SK-N-SH treated with all-trans-retinoic acid at 6 μM for 48 hours (cell line): ENCODE measurements at regions not wholly inside any gene's neighbourhood (a gene's known extent, or its start where the extent isn't known, plus 50 kb on each side); places are given as distances from the start of the nearest gene placed in this dataset.

Source experiments
- ARNTL ChIP-seq: fragments of 450-650 bp; formaldehyde crosslinking; IDR thresholded peaks from 2 replicates; pipeline ENCODE4 v1.5.0; 2020; ENCODE audit warnings: low read depth, mild to moderate bottlenecking, moderate library complexity, borderline replicate concordance
- ESRRG ChIP-seq: fragments of 250-450 bp; sonication (Bioruptor Pico); IDR thresholded peaks from 2 replicates; pipeline ENCODE4 v1.6.1; 2021; ENCODE audit warnings: mild to moderate bottlenecking
- OSR1 ChIP-seq: fragments of 250-450 bp; sonication (Bioruptor Pico); IDR thresholded peaks from 2 replicates; pipeline ENCODE4 v1.8.0; 2022; ENCODE audit warnings: moderate library complexity, mild to moderate bottlenecking, inconsistent platforms
- RARB ChIP-seq: fragments of 250-450 bp; sonication (Bioruptor Pico); IDR thresholded peaks from 2 replicates; pipeline ENCODE4 v1.8.0; 2021; ENCODE audit warnings: mild to moderate bottlenecking, moderate library complexity
- ZC3H10 ChIP-seq: fragments of 250-450 bp; sonication (Bioruptor Pico); IDR thresholded peaks from 2 replicates; pipeline ENCODE4 v1.5.1; 2021; ENCODE audit warnings: mild to moderate bottlenecking, moderate library complexity
- ZNF565 ChIP-seq: fragments of 450-650 bp; formaldehyde crosslinking; conservative IDR thresholded peaks from 2 replicates; pipeline ENCODE4 v1.5.0; 2020; ENCODE audit warnings: low read depth, mild to moderate bottlenecking, moderate library complexity
- ZNF8 ChIP-seq: fragments of 450-650 bp; formaldehyde crosslinking; IDR thresholded peaks from 2 replicates; pipeline ENCODE4 v1.5.0; 2020; ENCODE audit warnings: mild to moderate bottlenecking, moderate library complexity
- TF ChIP-seq, protein P1 (sequence below): fragments of 250-450 bp; sonication (Bioruptor Pico); IDR thresholded peaks from 2 replicates; pipeline ENCODE4 v1.8.0; 2020; ENCODE audit warnings: mild to moderate bottlenecking, moderate library complexity, borderline replicate concordance
- TF ChIP-seq, protein P2 (sequence below): fragments of 250-450 bp; sonication (Bioruptor Pico); IDR thresholded peaks from 2 replicates; pipeline ENCODE4 v1.5.1; 2020; ENCODE audit warnings: low read depth, mild to moderate bottlenecking, moderate library complexity
- TF ChIP-seq, protein P3 (sequence below): fragments of 250-450 bp; sonication (Bioruptor Pico); IDR thresholded peaks from 2 replicates; pipeline ENCODE4 v1.8.0; 2021; ENCODE audit warnings: low read depth, mild to moderate bottlenecking, moderate library complexity, borderline replicate concordance

DNA sequence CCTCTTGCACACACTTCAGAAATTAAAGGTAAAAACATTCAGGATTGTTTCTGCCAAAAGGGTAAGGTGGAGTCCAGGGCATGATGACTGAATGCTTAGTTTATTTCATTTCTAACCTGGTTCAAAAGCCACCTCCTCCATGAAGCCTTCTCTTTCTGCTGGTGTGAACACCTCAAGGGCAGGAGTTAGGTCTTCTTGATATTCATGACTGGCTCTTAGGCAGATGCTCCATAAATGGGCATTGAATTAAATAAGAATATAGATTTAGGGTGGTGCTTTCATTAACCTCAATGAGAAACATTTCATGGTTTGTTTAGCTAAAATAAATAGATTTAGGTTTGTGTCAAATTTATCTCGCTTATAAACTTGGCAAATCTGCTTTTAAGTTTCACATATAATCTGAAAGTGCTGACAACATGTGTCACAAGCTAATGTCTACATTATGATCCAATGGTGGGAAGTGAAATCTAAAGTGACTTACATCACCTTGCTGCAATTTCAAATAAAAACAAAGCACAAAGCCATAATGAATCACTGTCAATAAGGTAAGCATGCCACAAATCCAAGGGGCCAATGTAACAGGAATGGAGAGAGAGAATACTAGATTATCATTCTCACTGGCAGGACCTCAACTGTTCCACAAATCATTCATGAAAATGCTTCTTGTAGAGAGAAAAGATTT, 72.7 kb upstream of the GRIP1 start:
- TF ChIP-seq RARB (CRISPR knock-in tag) (no peak), ZC3H10 (CRISPR knock-in tag) (no peak), OSR1 (no peak), ZNF8 (CRISPR knock-in tag) (no peak), ARNTL (CRISPR knock-in tag) (no peak), ESRRG (CRISPR knock-in tag) (no peak), ZNF565 (CRISPR knock-in tag) (no peak)
- TF ChIP-seq, protein P1, sequence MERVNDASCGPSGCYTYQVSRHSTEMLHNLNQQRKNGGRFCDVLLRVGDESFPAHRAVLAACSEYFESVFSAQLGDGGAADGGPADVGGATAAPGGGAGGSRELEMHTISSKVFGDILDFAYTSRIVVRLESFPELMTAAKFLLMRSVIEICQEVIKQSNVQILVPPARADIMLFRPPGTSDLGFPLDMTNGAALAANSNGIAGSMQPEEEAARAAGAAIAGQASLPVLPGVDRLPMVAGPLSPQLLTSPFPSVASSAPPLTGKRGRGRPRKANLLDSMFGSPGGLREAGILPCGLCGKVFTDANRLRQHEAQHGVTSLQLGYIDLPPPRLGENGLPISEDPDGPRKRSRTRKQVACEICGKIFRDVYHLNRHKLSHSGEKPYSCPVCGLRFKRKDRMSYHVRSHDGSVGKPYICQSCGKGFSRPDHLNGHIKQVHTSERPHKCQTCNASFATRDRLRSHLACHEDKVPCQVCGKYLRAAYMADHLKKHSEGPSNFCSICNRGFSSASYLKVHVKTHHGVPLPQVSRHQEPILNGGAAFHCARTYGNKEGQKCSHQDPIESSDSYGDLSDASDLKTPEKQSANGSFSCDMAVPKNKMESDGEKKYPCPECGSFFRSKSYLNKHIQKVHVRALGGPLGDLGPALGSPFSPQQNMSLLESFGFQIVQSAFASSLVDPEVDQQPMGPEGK (CRISPR knock-in tag): no peak
- TF ChIP-seq, protein P2, sequence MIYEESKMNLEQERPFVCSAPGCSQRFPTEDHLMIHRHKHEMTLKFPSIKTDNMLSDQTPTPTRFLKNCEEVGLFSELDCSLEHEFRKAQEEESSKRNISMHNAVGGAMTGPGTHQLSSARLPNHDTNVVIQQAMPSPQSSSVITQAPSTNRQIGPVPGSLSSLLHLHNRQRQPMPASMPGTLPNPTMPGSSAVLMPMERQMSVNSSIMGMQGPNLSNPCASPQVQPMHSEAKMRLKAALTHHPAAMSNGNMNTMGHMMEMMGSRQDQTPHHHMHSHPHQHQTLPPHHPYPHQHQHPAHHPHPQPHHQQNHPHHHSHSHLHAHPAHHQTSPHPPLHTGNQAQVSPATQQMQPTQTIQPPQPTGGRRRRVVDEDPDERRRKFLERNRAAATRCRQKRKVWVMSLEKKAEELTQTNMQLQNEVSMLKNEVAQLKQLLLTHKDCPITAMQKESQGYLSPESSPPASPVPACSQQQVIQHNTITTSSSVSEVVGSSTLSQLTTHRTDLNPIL (CRISPR knock-in tag): no peak
- TF ChIP-seq, protein P3, sequence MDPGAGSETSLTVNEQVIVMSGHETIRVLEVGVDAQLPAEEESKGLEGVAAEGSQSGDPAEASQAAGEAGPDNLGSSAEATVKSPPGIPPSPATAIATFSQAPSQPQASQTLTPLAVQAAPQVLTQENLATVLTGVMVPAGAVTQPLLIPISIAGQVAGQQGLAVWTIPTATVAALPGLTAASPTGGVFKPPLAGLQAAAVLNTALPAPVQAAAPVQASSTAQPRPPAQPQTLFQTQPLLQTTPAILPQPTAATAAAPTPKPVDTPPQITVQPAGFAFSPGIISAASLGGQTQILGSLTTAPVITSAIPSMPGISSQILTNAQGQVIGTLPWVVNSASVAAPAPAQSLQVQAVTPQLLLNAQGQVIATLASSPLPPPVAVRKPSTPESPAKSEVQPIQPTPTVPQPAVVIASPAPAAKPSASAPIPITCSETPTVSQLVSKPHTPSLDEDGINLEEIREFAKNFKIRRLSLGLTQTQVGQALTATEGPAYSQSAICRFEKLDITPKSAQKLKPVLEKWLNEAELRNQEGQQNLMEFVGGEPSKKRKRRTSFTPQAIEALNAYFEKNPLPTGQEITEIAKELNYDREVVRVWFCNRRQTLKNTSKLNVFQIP: no peak
